IMR-90 (cell line): ENCODE measurements at regions not wholly inside any gene's neighbourhood (a gene's known extent, or its start where the extent isn't known, plus 50 kb on each side); places are given as distances from the start of the nearest gene placed in this dataset.

Experiments
- ATAC-seq: fragments of 200-7000 bp; cut with Tn5 transposase; 2 replicates; pipeline ENCODE4 v1.9.1; 2020; ENCODE audit warnings: low read depth, mild to moderate bottlenecking, moderate library complexity
- BruUV-seq: library from RNA; stranded (reverse); fragments of 400-500 nt; replicated peaks from 2 replicates; lab custom pipeline; 2021; lab: Mats Ljungman, UMichigan
- CTCF ChIA-PET: fragments of 300-600 bp; formaldehyde crosslinking; extraction: SDS; loops from one replicate; lab custom pipeline; 2021; ENCODE audit warnings: antibody characterized with exemption; lab: Yijun Ruan, JAX
- POLR2A ChIA-PET: fragments of 300-600 bp; sonication (Branson Sonifier 250); formaldehyde crosslinking; loops from one replicate; lab custom pipeline; 2022; ENCODE audit warnings: antibody characterized with exemption; ENCODE audit not compliant: unreplicated experiment; lab: Charles Lee
- DNase-seq: peaks from one replicate; pipeline ENCODE4 v3.0.0; 2013
- H2AFZ ChIP-seq: replicated peaks from 2 replicates; pipeline ENCODE3; 2013; ENCODE audit warnings: low read length, mild to moderate bottlenecking; ENCODE audit not compliant: poor library complexity
- H2AK5ac ChIP-seq: 2 replicates; pipeline ENCODE4 v1.6.1; 2013; ENCODE audit warnings: low read depth, low read length, inconsistent platforms
- H2AK9ac ChIP-seq: replicated peaks from 2 replicates; pipeline ENCODE3; 2013; ENCODE audit warnings: mild to moderate bottlenecking, low read depth, low read length, moderate library complexity; ENCODE audit not compliant: poor library complexity
- H2BK120ac ChIP-seq: 2 replicates; pipeline ENCODE4 v1.6.1; 2013; ENCODE audit warnings: low read depth, low read length, inconsistent platforms
- H2BK15ac ChIP-seq: 3 replicates; pipeline ENCODE4 v1.6.1; 2013; ENCODE audit warnings: low read depth, low read length, inconsistent platforms
- H2BK20ac ChIP-seq: 2 replicates; pipeline ENCODE4 v1.6.1; 2013; ENCODE audit warnings: low read depth, mild to moderate bottlenecking, inconsistent platforms, low read length, moderate library complexity
- H2BK5ac ChIP-seq: 2 replicates; pipeline ENCODE4 v1.6.1; 2013; ENCODE audit warnings: mild to moderate bottlenecking, low read depth, low read length, inconsistent platforms; ENCODE audit not compliant: poor library complexity, severe bottlenecking
- H3K14ac ChIP-seq: replicated peaks from 2 replicates; pipeline ENCODE4 v1.6.1; 2013; ENCODE audit warnings: low read depth, low read length, inconsistent platforms
- H3K18ac ChIP-seq: 2 replicates; pipeline ENCODE4 v1.6.1; 2013; ENCODE audit warnings: low read depth, low read length, control low read depth
- H3K23ac ChIP-seq: 2 replicates; pipeline ENCODE4 v1.6.1; 2013; ENCODE audit warnings: low read depth, low read length, inconsistent platforms
- H3K27ac ChIP-seq: 2 replicates; pipeline ENCODE4 v1.5.1; 2013; ENCODE audit warnings: mild to moderate bottlenecking, control low read depth, low read length; ENCODE audit not compliant: insufficient read depth
- H3K27me3 ChIP-seq: 2 replicates; pipeline ENCODE4 v1.6.1; 2013; ENCODE audit warnings: low read length; ENCODE audit not compliant: control insufficient read depth, insufficient read depth
- H3K36me3 ChIP-seq: 2 replicates; pipeline ENCODE4 v1.6.1; 2013; ENCODE audit warnings: low read length, mixed read lengths; ENCODE audit not compliant: control insufficient read depth, insufficient read depth
- H3K4ac ChIP-seq: 2 replicates; pipeline ENCODE4 v1.6.1; 2013; ENCODE audit warnings: low read depth, low read length, inconsistent platforms
- H3K4me1 ChIP-seq: 2 replicates; pipeline ENCODE4 v1.6.1; 2013; ENCODE audit warnings: low read length, mixed read lengths; ENCODE audit not compliant: control insufficient read depth, insufficient read depth
- H3K4me2 ChIP-seq: 2 replicates; pipeline ENCODE4 v1.6.1; 2013; ENCODE audit warnings: low read depth, mild to moderate bottlenecking, control low read depth, low read length, moderate library complexity
- H3K4me3 ChIP-seq: 2 replicates; pipeline ENCODE4 v1.5.1; 2013; ENCODE audit warnings: low read depth, mild to moderate bottlenecking, control low read depth, low read length, moderate library complexity; ENCODE audit not compliant: insufficient read depth
- H3K56ac ChIP-seq: 2 replicates; pipeline ENCODE4 v1.6.1; 2013; ENCODE audit warnings: low read length, inconsistent platforms; ENCODE audit not compliant: insufficient read depth; ENCODE audit errors: extremely low read depth
- H3K79me1 ChIP-seq, 2 experiments: 2 replicates each; pipeline ENCODE4 v1.6.1; 2013; ENCODE audit warnings: low read length in 2 of 2, inconsistent platforms in 1 of 2, low read depth in 1 of 2
- H3K9ac ChIP-seq: 2 replicates; pipeline ENCODE4 v1.6.1; 2013; ENCODE audit warnings: low read depth, low read length, control low read depth
- H3K9me1 ChIP-seq: 2 replicates; pipeline ENCODE4 v1.6.1; 2013; ENCODE audit warnings: low read length, inconsistent platforms; ENCODE audit not compliant: insufficient read depth
- H3K9me3 ChIP-seq: 2 replicates; pipeline ENCODE4 v1.6.1; 2013; ENCODE audit warnings: low read length; ENCODE audit not compliant: control insufficient read depth, insufficient read depth
- H4K20me1 ChIP-seq: 2 replicates; pipeline ENCODE4 v1.6.1; 2013; ENCODE audit warnings: low read length, inconsistent platforms; ENCODE audit not compliant: insufficient read depth
- H4K5ac ChIP-seq: 2 replicates; pipeline ENCODE4 v1.6.1; 2013; ENCODE audit warnings: mild to moderate bottlenecking, low read depth, low read length, control low read depth
- H4K8ac ChIP-seq, 2 experiments: 2 replicates each; pipeline ENCODE4 v1.6.1; 2013; ENCODE audit warnings: low read depth in 2 of 2, low read length in 2 of 2, control low read depth in 1 of 2, inconsistent platforms in 1 of 2
- H4K91ac ChIP-seq: 2 replicates; pipeline ENCODE4 v1.6.1; 2013; ENCODE audit warnings: low read depth, low read length, inconsistent platforms; ENCODE audit not compliant: insufficient read depth
- BHLHE40 ChIP-seq: fragments of 150-350 bp; IDR thresholded peaks from 2 replicates; pipeline ENCODE4 v1.6.1; 2016; ENCODE audit warnings: mild to moderate bottlenecking, low read depth, low read length
- CEBPB ChIP-seq: IDR thresholded peaks from 2 replicates; pipeline ENCODE4 v1.6.1; 2012; ENCODE audit warnings: low read depth, low read length, improper control_type of control experiment
- CHD1 ChIP-seq: IDR thresholded peaks from 2 replicates; pipeline ENCODE4 v1.6.1; 2012; ENCODE audit warnings: low read depth, low read length, improper control_type of control experiment
- CTCF ChIP-seq: conservative IDR thresholded peaks from 2 replicates; pipeline ENCODE4 v1.5.1; 2012; ENCODE audit warnings: mild to moderate bottlenecking, low read depth, low read length, improper control_type of control experiment
- ELK1 ChIP-seq: fragments of 150-350 bp; IDR thresholded peaks from 2 replicates; pipeline ENCODE4 v1.6.1; 2016; ENCODE audit warnings: low read depth, mild to moderate bottlenecking, low read length, moderate library complexity, borderline replicate concordance
- FOS ChIP-seq: fragments of 150-350 bp; IDR thresholded peaks from 2 replicates; pipeline ENCODE4 v1.6.1; 2016; ENCODE audit warnings: low read depth, low read length
- MAFK ChIP-seq: IDR thresholded peaks from 2 replicates; pipeline ENCODE4 v1.6.1; 2012; ENCODE audit warnings: low read depth, low read length, improper control_type of control experiment
- MAZ ChIP-seq: IDR thresholded peaks from 2 replicates; pipeline ENCODE4 v1.6.1; 2012; ENCODE audit warnings: low read depth, mild to moderate bottlenecking, low read length, improper control_type of control experiment, moderate library complexity, borderline replicate concordance
- MXI1 ChIP-seq: IDR thresholded peaks from 2 replicates; pipeline ENCODE4 v1.6.1; 2012; ENCODE audit warnings: low read depth, mild to moderate bottlenecking, low read length, moderate library complexity, borderline replicate concordance
- NFE2L2 ChIP-seq: fragments of 150-350 bp; IDR thresholded peaks from 2 replicates; pipeline ENCODE4 v1.6.1; 2016; ENCODE audit warnings: low read depth, mild to moderate bottlenecking, low read length
- POLR2A ChIP-seq: IDR thresholded peaks from 2 replicates; pipeline ENCODE4 v1.6.1; 2012; ENCODE audit warnings: mild to moderate bottlenecking, low read depth, low read length
- RAD21 ChIP-seq: IDR thresholded peaks from 2 replicates; pipeline ENCODE4 v1.6.1; 2012; ENCODE audit warnings: low read length, improper control_type of control experiment
- RCOR1 ChIP-seq: IDR thresholded peaks from 2 replicates; pipeline ENCODE4 v1.6.1; 2012; ENCODE audit warnings: mild to moderate bottlenecking, low read length, improper control_type of control experiment; ENCODE audit not compliant: insufficient replicate concordance
- RFX5 ChIP-seq: IDR thresholded peaks from 2 replicates; pipeline ENCODE4 v1.8.0; 2012; ENCODE audit warnings: low read depth, mild to moderate bottlenecking, low read length, moderate library complexity
- SMC3 ChIP-seq: fragments of 150-350 bp; IDR thresholded peaks from 2 replicates; pipeline ENCODE4 v1.6.1; 2016; ENCODE audit warnings: low read depth, mild to moderate bottlenecking, antibody characterized with exemption, low read length, moderate library complexity
- USF2 ChIP-seq: fragments of 150-350 bp; IDR thresholded peaks from 2 replicates; pipeline ENCODE4 v1.6.1; 2017; ENCODE audit warnings: mild to moderate bottlenecking, antibody characterized with exemption, low read length, low read depth
- WGBS, 2 experiments: methylation state at CpG; one replicate each; pipeline versions ENCODE4 v1.1.5 to v1.1.7; 2013; ENCODE audit warnings: missing lambda C conversion rate in 2 of 2; ENCODE audit not compliant: insufficient read length in 1 of 2; ENCODE audit errors: extremely low coverage in 2 of 2; 5-methylcytosine and 5-hydroxymethylcytosine counted together
- dilution Hi-C: fragments of 300-500 bp; cut with HindIII; formaldehyde crosslinking; loops from one replicate; pipeline ENCODE4 v1.14.3; 2018; ENCODE audit warnings: low sequenced_read_pairs; ENCODE audit not compliant: unreplicated experiment
- in situ Hi-C: fragments of 300-500 bp; cut with MboI; formaldehyde crosslinking; loops from 3 replicates; pipeline ENCODE4 v1.14.3; 2019; ENCODE audit warnings: low sequenced_read_pairs, inconsistent platforms, mixed read lengths
- intact Hi-C: fragments of 100-400 bp; cut with micrococcal nuclease; formaldehyde crosslinking; loops from 2 replicates; pipeline ENCODE4 v1.10.0; 2022

- no peak overlapping the region for H3K27ac ChIP-seq
- ATAC-seq (no peak), DNase-seq (no peak)
- H4K5ac ChIP-seq, result no peak overlapping the region
- ChIA-PET CTCF (no interaction called here), POLR2A (no interaction called here)
- H2AK5ac ChIP-seq, result no peak overlapping the region
- BruUV-seq, result no TSS peak
- no peak overlapping the region for H3K56ac ChIP-seq
- intact Hi-C loops (no loop called here), in situ Hi-C loops (no loop called here), dilution Hi-C loops (no loop called here)
- no peaks in the 10 kb centered on the region for H3K79me1 ChIP-seq
- no peaks in the 10 kb centered on the region for H3K9me1 ChIP-seq
- no peak overlapping the region for H3K4me3 ChIP-seq
- H4K91ac ChIP-seq, result no peak overlapping the region
- no peak overlapping the region for H2BK5ac ChIP-seq
- H2AFZ ChIP-seq, result no peak overlapping the region
- H3K27me3 ChIP-seq, result no peaks in the 10 kb centered on the region
- no peak overlapping the region for H3K4ac ChIP-seq
- no peak for TF ChIP-seq CTCF
- no peak for TF ChIP-seq NFE2L2
- TF ChIP-seq RCOR1, result no peak
- TF ChIP-seq RAD21, result no peak
- no peak for TF ChIP-seq SMC3
- no peak for TF ChIP-seq BHLHE40
- no peak for TF ChIP-seq POLR2A
- no peak for TF ChIP-seq USF2
- no peak for TF ChIP-seq RFX5
- TF ChIP-seq MAFK, result no peak
- no peak for TF ChIP-seq CHD1
- no peak for TF ChIP-seq ELK1
- TF ChIP-seq MAZ, result no peak
- TF ChIP-seq CEBPB, result no peak
- TF ChIP-seq MXI1, result no peak
- TF ChIP-seq FOS, result no peak
- H3K14ac ChIP-seq, result no peak overlapping the region
- H3K4me1 ChIP-seq, result no peaks in the 10 kb centered on the region
- H3K23ac ChIP-seq, result no peak overlapping the region
- no peak overlapping the region for H3K4me2 ChIP-seq
- no peak overlapping the region for H3K9ac ChIP-seq
- H3K9me3 ChIP-seq, result peaks cover 2% of the 10 kb centered on the region; the same call in 1 of the 2 replicates
- no peak overlapping the region for H3K18ac ChIP-seq
- H2BK120ac ChIP-seq, result no peak overlapping the region
- no peak overlapping the region for H2AK9ac ChIP-seq
- H4K8ac ChIP-seq, result no peak overlapping the region
- no peak overlapping the region for H2BK20ac ChIP-seq
- H4K20me1 ChIP-seq, result no peaks in the 10 kb centered on the region
- H2BK15ac ChIP-seq, result no peak overlapping the region
- WGBS, 2 experiments, result no CpG with 5 or more reads among the region's 2 CpGs
- no peaks in the 10 kb centered on the region for H3K36me3 ChIP-seq
Observed at GRCh38 chr13:68944272-68944671, 1163.4 kb upstream of the ATXN8OS start.
